22Rv1 (cell line): ENCODE measurements at regions not wholly inside any gene's neighbourhood (a gene's known extent, or its start where the extent isn't known, plus 50 kb on each side); places are given as distances from the start of the nearest gene placed in this dataset.

ENCODE experiments used
- CTCF ChIP-seq: fragments of 450-650 bp; IDR thresholded peaks from 2 replicates; pipeline ENCODE4 v1.5.1; 2017; ENCODE audit warnings: mild to moderate bottlenecking
- ZFX ChIP-seq: fragments of 450-650 bp; IDR thresholded peaks from 2 replicates; pipeline ENCODE4 v1.6.1; 2017; ENCODE audit warnings: antibody characterized with exemption, borderline replicate concordance

- TF ChIP-seq CTCF (no peak), ZFX (no peak)
These were observed 221.4 kb downstream of the GADD45G start for GRCh38 chr9:89826186-89826585.
